NCI-H1436 (cell line): ENCODE measurements at regions not wholly inside any gene's neighbourhood (a gene's known extent, or its start where the extent isn't known, plus 50 kb on each side); places are given as distances from the start of the nearest gene placed in this dataset.
"Not testable (repeated sequence)": the region's sequence is repeated elsewhere in the genome, so short reads cannot be mapped to it uniquely, and the experiment has no call there.

Experiments
- DNase-seq: peaks from one replicate; lab custom pipeline; 2025; lab: John Stamatoyannopoulos, UW

- DNase-seq, result no peak
Observed at GRCh38 chr16:65271996-65272395, 150.1 kb upstream of the CDH11 start.

- no peak for DNase-seq
Observed at GRCh38 chr16:65268331-65268730, 146.5 kb upstream of the CDH11 start.

- DNase-seq, result no peak
Observed at GRCh38 chr16:65263896-65264295, 142.0 kb upstream of the CDH11 start.

GRCh38 chr16:65260746-65261145 is 138.9 kb upstream of the CDH11 start:
- DNase-seq, result no peak

- DNase-seq, result no peak
Observed at GRCh38 chr16:65254144-65254543, 132.3 kb upstream of the CDH11 start.

GRCh38 chr16:65249768-65250167 is 127.9 kb upstream of the CDH11 start:
- no peak for DNase-seq

- DNase-seq, result no peak
Observed at GRCh38 chr16:65244787-65245186, 122.9 kb upstream of the CDH11 start.

GRCh38 chr16:65235339-65236177 is 113.7 kb upstream of the CDH11 start:
- DNase-seq, result no peak

GRCh38 chr16:65234721-65235320 is 113.0 kb upstream of the CDH11 start:
- DNase-seq, result not testable (repeated sequence)

GRCh38 chr16:65229191-65229662 is 107.4 kb upstream of the CDH11 start:
- no peak for DNase-seq

- no peak for DNase-seq
Observed at GRCh38 chr16:65227150-65227835, 105.4 kb upstream of the CDH11 start.

- no peak for DNase-seq
Observed at GRCh38 chr16:65226077-65226476, 104.2 kb upstream of the CDH11 start.

- DNase-seq, result no peak
Observed at GRCh38 chr16:65225488-65225887, 103.6 kb upstream of the CDH11 start.

- DNase-seq, result no peak
Observed at GRCh38 chr16:65224994-65225393, 103.1 kb upstream of the CDH11 start.

- DNase-seq, result no peak
Observed at GRCh38 chr16:65224471-65224870, 102.6 kb upstream of the CDH11 start.

GRCh38 chr16:65223335-65223734 is 101.5 kb upstream of the CDH11 start:
- no peak for DNase-seq

GRCh38 chr16:65222536-65222935 is 100.7 kb upstream of the CDH11 start:
- no peak for DNase-seq

GRCh38 chr16:65222049-65222448 is 100.2 kb upstream of the CDH11 start:
- no peak for DNase-seq

- DNase-seq, result no peak
Observed at GRCh38 chr16:65219786-65220185, 97.9 kb upstream of the CDH11 start.

GRCh38 chr16:65218348-65218747 is 96.5 kb upstream of the CDH11 start:
- DNase-seq, result no peak

- DNase-seq, result no peak
Observed at GRCh38 chr16:65213866-65214595, 92.2 kb upstream of the CDH11 start.

GRCh38 chr16:65212791-65213190 is 90.9 kb upstream of the CDH11 start:
- no peak for DNase-seq
